ENCODE measurements at regions not wholly inside any gene's neighbourhood (a gene's known extent, or its start where the extent isn't known, plus 50 kb on each side); places are given as distances from the start of the nearest gene placed in this dataset.

- DNase-seq (no peak), ATAC-seq (ENCODE audit: low read depth) (no peak)
- Histone ChIP-seq H3K27ac (ENCODE audit: low read length in 2 of 2) (no peak overlapping the region), H3K36me3 (replicated peaks in 1 of 2; ENCODE audit: control extremely low read depth in 1 of 2, control insufficient read depth in 1 of 2, extremely low read depth in 1 of 2, insufficient read depth in 2 of 2, low read length in 1 of 2) (no peaks in the 10 kb centered on the region), H3K4me1 (ENCODE audit: control insufficient read depth in 2 of 2, insufficient read depth in 2 of 2, low read length in 2 of 2) (no peaks in the 10 kb centered on the region), H3K4me3 (ENCODE audit: control extremely low read depth in 1 of 5, extremely low read depth in 1 of 5, insufficient read depth in 1 of 5, low read depth in 2 of 5, low read length in 4 of 5) (no peak overlapping the region), H2AFZ (ENCODE audit: insufficient read depth, low read depth, low read length, poor library complexity, severe bottlenecking) (no peak overlapping the region), H3K27me3 (replicated peaks in 1 of 4; ENCODE audit: control extremely low read depth in 1 of 4, control insufficient read depth in 3 of 4, insufficient read depth in 4 of 4, low read length in 3 of 4) (peaks cover 0 to 26% (median 4%) of the 10 kb centered on the region in 4 experiments), H3K79me2 (ENCODE audit: control insufficient read depth, insufficient read depth, low read length) (no peaks in the 10 kb centered on the region), H3K4me2 (replicated peaks; ENCODE audit: low read depth, low read length, poor library complexity, severe bottlenecking) (no peak overlapping the region), H3K9ac (ENCODE audit: low read length) (no peak overlapping the region), H4K20me1 (ENCODE audit: control insufficient read depth, insufficient read depth, low read length, poor library complexity, severe bottlenecking) (no peaks in the 10 kb centered on the region), H3K9me3 (ENCODE audit: control extremely low read depth in 1 of 3, control insufficient read depth in 2 of 3, insufficient read depth in 1 of 3, low read length in 2 of 3) (peaks cover 0 to 11% (median 0%) of the 10 kb centered on the region in 3 donors)
- Mint-ChIP-seq H3K4me3 (no peak overlapping the region), H3K27ac (no peak overlapping the region), H3K4me1 (peaks cover 4% of the 10 kb centered on the region), H3K9me3 (ENCODE audit: insufficient read depth) (no peaks in the 10 kb centered on the region), H3K27me3 (peaks cover 58% of the 10 kb centered on the region)
- ChIA-PET CTCF (no interaction called here), POLR2A (no interaction called here)
- TF ChIP-seq EZH2 (IDR thresholded peaks at IDR 0.05; ENCODE audit: borderline replicate concordance, insufficient read depth, low read depth, low read length, poor library complexity, severe bottlenecking) (no peak), CTCF (IDR thresholded peaks at IDR 0.05) (no peak)
- intact Hi-C loops (cut with micrococcal nuclease): no loop called here
- 80% methylated on average over 7 of the region's 7 CpGs for WGBS (ENCODE audit: insufficient coverage)
Measured at GRCh38 chr5:1704676-1705075, 95.0 kb downstream of the MRPL36 start.

- Mint-ChIP-seq H3K27ac (no peak overlapping the region), H3K27me3 (peaks cover 58% of the 10 kb centered on the region), H3K4me1 (peaks cover 2% of the 10 kb centered on the region), H3K4me3 (no peak overlapping the region), H3K9me3 (ENCODE audit: insufficient read depth) (no peaks in the 10 kb centered on the region)
- Histone ChIP-seq H3K4me2 (replicated peaks; ENCODE audit: low read depth, low read length, poor library complexity, severe bottlenecking) (no peak overlapping the region), H3K4me1 (ENCODE audit: control insufficient read depth in 2 of 2, insufficient read depth in 2 of 2, low read length in 2 of 2) (no peaks in the 10 kb centered on the region), H3K4me3 (ENCODE audit: control extremely low read depth in 1 of 5, extremely low read depth in 1 of 5, insufficient read depth in 1 of 5, low read depth in 2 of 5, low read length in 4 of 5) (no peak overlapping the region), H4K20me1 (ENCODE audit: control insufficient read depth, insufficient read depth, low read length, poor library complexity, severe bottlenecking) (no peaks in the 10 kb centered on the region), H3K27ac (ENCODE audit: low read length in 2 of 2) (no peak overlapping the region), H3K9ac (ENCODE audit: low read length) (no peak overlapping the region), H3K27me3 (replicated peaks in 1 of 4; ENCODE audit: control extremely low read depth in 1 of 4, control insufficient read depth in 3 of 4, insufficient read depth in 4 of 4, low read length in 3 of 4) (peaks cover 0 to 23% (median 4%) of the 10 kb centered on the region in 4 experiments), H3K36me3 (replicated peaks in 1 of 2; ENCODE audit: control extremely low read depth in 1 of 2, control insufficient read depth in 1 of 2, extremely low read depth in 1 of 2, insufficient read depth in 2 of 2, low read length in 1 of 2) (no peaks in the 10 kb centered on the region), H3K9me3 (ENCODE audit: control extremely low read depth in 1 of 3, control insufficient read depth in 2 of 3, insufficient read depth in 1 of 3, low read length in 2 of 3) (peaks cover 0 to 10% (median 0%) of the 10 kb centered on the region in 3 donors), H3K79me2 (ENCODE audit: control insufficient read depth, insufficient read depth, low read length) (no peaks in the 10 kb centered on the region), H2AFZ (ENCODE audit: insufficient read depth, low read depth, low read length, poor library complexity, severe bottlenecking) (no peak overlapping the region)
- intact Hi-C loops (cut with micrococcal nuclease): no loop called here
- no peak for DNase-seq
- 91% methylated on average over 13 of the region's 13 CpGs for WGBS (ENCODE audit: insufficient coverage)
- ChIA-PET CTCF (no interaction called here), POLR2A (no interaction called here)
- no peak for ATAC-seq (ENCODE audit: low read depth)
- no peak for TF ChIP-seq EZH2 (IDR thresholded peaks at IDR 0.05; ENCODE audit: borderline replicate concordance, insufficient read depth, low read depth, low read length, poor library complexity, severe bottlenecking)
- TF ChIP-seq CTCF (IDR thresholded peaks at IDR 0.05): no peak
Measured at GRCh38 chr5:1704266-1704665, 95.4 kb downstream of the MRPL36 start.
